Activated CD4-positive, alpha-beta T cell treated with anti-CD3 and anti-CD28 coated beads, Interleukin-2, amount 50 U/mL, for 24 hours (primary cell): ENCODE measurements at regions not wholly inside any gene's neighbourhood (a gene's known extent, or its start where the extent isn't known, plus 50 kb on each side); places are given as distances from the start of the nearest gene placed in this dataset.
"Not testable (repeated sequence)": the region's sequence is repeated elsewhere in the genome, so short reads cannot be mapped to it uniquely, and the experiment has no call there.

Experiments
- DNase-seq, 2 donors: peaks; one replicate each; pipeline ENCODE4 v3.0.0-alpha.2; 2020; ENCODE audit warnings: low read depth in 1 of 2, low spot score in 1 of 2

GRCh38 chr1:30368651-30369240, 354.6 kb downstream of the MATN1 start:
- DNase-seq = no peak

GRCh38 chr1:30366911-30367310, 356.5 kb downstream of the MATN1 start:
- no peak for DNase-seq

GRCh38 chr1:30366199-30366598, 357.2 kb downstream of the MATN1 start:
- no peak for DNase-seq

GRCh38 chr1:30365596-30365995, 357.8 kb downstream of the MATN1 start:
- no peak for DNase-seq

- DNase-seq = no peak
These were observed 360.4 kb downstream of the MATN1 start for GRCh38 chr1:30363031-30363430.

- no peak for DNase-seq
These were observed 360.8 kb downstream of the MATN1 start for GRCh38 chr1:30362603-30362990.

- not testable (repeated sequence) for DNase-seq
These were observed 361.3 kb downstream of the MATN1 start for GRCh38 chr1:30361890-30362602.

- DNase-seq = no peak
These were observed 362.6 kb downstream of the MATN1 start for GRCh38 chr1:30360753-30361152.

- no peak for DNase-seq
These were observed 363.1 kb downstream of the MATN1 start for GRCh38 chr1:30360281-30360680.

- DNase-seq = no peak
These were observed 363.7 kb downstream of the MATN1 start for GRCh38 chr1:30359539-30360220.

- DNase-seq = no peak
These were observed 364.9 kb downstream of the MATN1 start for GRCh38 chr1:30358500-30358899.

- no peak for DNase-seq
These were observed 366.5 kb downstream of the MATN1 start for GRCh38 chr1:30356839-30357238.

- no peak for DNase-seq
These were observed 369.0 kb downstream of the MATN1 start for GRCh38 chr1:30354410-30354809.

- no peak for DNase-seq
These were observed 369.7 kb downstream of the MATN1 start for GRCh38 chr1:30353637-30354036.

GRCh38 chr1:30348147-30348546, 375.2 kb downstream of the MATN1 start:
- no peak for DNase-seq

GRCh38 chr1:30345491-30346130, 377.8 kb downstream of the MATN1 start:
- no peak for DNase-seq

- no peak for DNase-seq
These were observed 379.8 kb downstream of the MATN1 start for GRCh38 chr1:30343562-30343961.

- no peak for DNase-seq
These were observed 380.7 kb downstream of the MATN1 start for GRCh38 chr1:30342535-30343141.

GRCh38 chr1:30340934-30341333, 382.5 kb downstream of the MATN1 start:
- DNase-seq = no peak

GRCh38 chr1:30339866-30340265, 383.5 kb downstream of the MATN1 start:
- DNase-seq = no peak

GRCh38 chr1:30338765-30339164, 384.6 kb downstream of the MATN1 start:
- no peak for DNase-seq

GRCh38 chr1:30337324-30337620, 386.1 kb downstream of the MATN1 start:
- DNase-seq = no peak
